IPS-NIHi7 (cell line): ENCODE measurements at regions not wholly inside any gene's neighbourhood (a gene's known extent, or its start where the extent isn't known, plus 50 kb on each side); places are given as distances from the start of the nearest gene placed in this dataset.
A peak's percentile ranks its signal among the peaks of the same experiment; 100 is the strongest.

Experiments used
- DNase-seq: peaks from one replicate; pipeline ENCODE4 v3.0.0; 2012; ENCODE audit warnings: mixed read lengths; ENCODE audit errors: extremely low spot score

GRCh38 chr20:50301165-50301564 lies 110.5 kb downstream of the CEBPB start:
- DNase-seq, result no peak

- DNase-seq, result no peak
Measured at GRCh38 chr20:50301712-50302111, 111.1 kb downstream of the CEBPB start.

- DNase-seq, result no peak
Measured at GRCh38 chr20:50302341-50303057, 111.9 kb downstream of the CEBPB start.

- DNase-seq, result no peak
Measured at GRCh38 chr20:50303573-50304500, 113.2 kb downstream of the CEBPB start.

GRCh38 chr20:50304501-50304856 lies 113.8 kb downstream of the CEBPB start:
- no peak for DNase-seq

- no peak for DNase-seq
Measured at GRCh38 chr20:50304923-50305635, 114.4 kb downstream of the CEBPB start.

- no peak for DNase-seq
Measured at GRCh38 chr20:50305636-50306477, 115.2 kb downstream of the CEBPB start.

GRCh38 chr20:50306478-50307423 lies 116.1 kb downstream of the CEBPB start:
- DNase-seq, result no peak

GRCh38 chr20:50308166-50308512 lies 117.5 kb downstream of the CEBPB start:
- DNase-seq, result no peak

GRCh38 chr20:50308513-50309279 lies 118.1 kb downstream of the CEBPB start:
- DNase-seq, result peak; percentile 79

GRCh38 chr20:50309280-50309763 lies 118.7 kb downstream of the CEBPB start:
- no peak for DNase-seq

- no peak for DNase-seq
Measured at GRCh38 chr20:50309764-50310672, 119.4 kb downstream of the CEBPB start.

GRCh38 chr20:50310673-50311051 lies 120.0 kb downstream of the CEBPB start:
- no peak for DNase-seq

GRCh38 chr20:50311308-50312001 lies 120.8 kb downstream of the CEBPB start:
- DNase-seq, result no peak

GRCh38 chr20:50312002-50312681 lies 121.5 kb downstream of the CEBPB start:
- DNase-seq, result no peak

- DNase-seq, result no peak
Measured at GRCh38 chr20:50312682-50313521, 122.3 kb downstream of the CEBPB start.

GRCh38 chr20:50313522-50313820 lies 122.8 kb downstream of the CEBPB start:
- DNase-seq, result no peak
